Esophagus muscularis mucosa (tissue), 4 donors: ENCODE measurements at regions not wholly inside any gene's neighbourhood (a gene's known extent, or its start where the extent isn't known, plus 50 kb on each side); places are given as distances from the start of the nearest gene placed in this dataset.

Source experiments
- EP300 ChIP-seq: sonication (generic); formaldehyde crosslinking; IDR thresholded peaks from one replicate; pipeline ENCODE4 v1.6.1; 2017; ENCODE audit warnings: antibody characterized with exemption
- POLR2A ChIP-seq: fragments of 450-650 bp; IDR thresholded peaks from one replicate; pipeline ENCODE4 v1.6.1; 2017; ENCODE audit warnings: antibody characterized with exemption, moderate library complexity, mild to moderate bottlenecking, low read depth
- POLR2AphosphoS5 ChIP-seq, 2 donors: sonication (generic); formaldehyde crosslinking; IDR thresholded peaks; one replicate each; pipeline ENCODE4 v1.6.1; 2017; ENCODE audit warnings: antibody characterized with exemption in 2 of 2
- TF ChIP-seq, protein P1 (sequence below), 3 experiments: fragments of 200-600 bp in 2 of 3; fragments of 450-650 bp in 1 of 3; sonication (generic) in 2 of 3; IDR thresholded peaks; one replicate each; pipeline ENCODE4 v1.5.1; 2017 to 2019; ENCODE audit warnings: antibody characterized with exemption in 3 of 3, mild to moderate bottlenecking in 2 of 3, moderate library complexity in 1 of 3

- TF ChIP-seq, protein P1, sequence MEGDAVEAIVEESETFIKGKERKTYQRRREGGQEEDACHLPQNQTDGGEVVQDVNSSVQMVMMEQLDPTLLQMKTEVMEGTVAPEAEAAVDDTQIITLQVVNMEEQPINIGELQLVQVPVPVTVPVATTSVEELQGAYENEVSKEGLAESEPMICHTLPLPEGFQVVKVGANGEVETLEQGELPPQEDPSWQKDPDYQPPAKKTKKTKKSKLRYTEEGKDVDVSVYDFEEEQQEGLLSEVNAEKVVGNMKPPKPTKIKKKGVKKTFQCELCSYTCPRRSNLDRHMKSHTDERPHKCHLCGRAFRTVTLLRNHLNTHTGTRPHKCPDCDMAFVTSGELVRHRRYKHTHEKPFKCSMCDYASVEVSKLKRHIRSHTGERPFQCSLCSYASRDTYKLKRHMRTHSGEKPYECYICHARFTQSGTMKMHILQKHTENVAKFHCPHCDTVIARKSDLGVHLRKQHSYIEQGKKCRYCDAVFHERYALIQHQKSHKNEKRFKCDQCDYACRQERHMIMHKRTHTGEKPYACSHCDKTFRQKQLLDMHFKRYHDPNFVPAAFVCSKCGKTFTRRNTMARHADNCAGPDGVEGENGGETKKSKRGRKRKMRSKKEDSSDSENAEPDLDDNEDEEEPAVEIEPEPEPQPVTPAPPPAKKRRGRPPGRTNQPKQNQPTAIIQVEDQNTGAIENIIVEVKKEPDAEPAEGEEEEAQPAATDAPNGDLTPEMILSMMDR (IDR thresholded peaks at IDR 0.05) = no peak
- TF ChIP-seq POLR2AphosphoS5 (IDR thresholded peaks at IDR 0.05) (no peak), POLR2A (no peak), EP300 (no peak)
Observed at GRCh38 chr9:3708751-3709150, 182.9 kb upstream of the RFX3 start.
